GM19025 (cell line): ENCODE measurements at regions not wholly inside any gene's neighbourhood (a gene's known extent, or its start where the extent isn't known, plus 50 kb on each side); places are given as distances from the start of the nearest gene placed in this dataset.

Experiments
- ATAC-seq: cut with Tn5 transposase; IDR thresholded peaks from one replicate; pipeline ENCODE4 v1.9.1; 2021; ENCODE audit warnings: mild to moderate bottlenecking, low read depth, moderate library complexity; ENCODE audit not compliant: unreplicated experiment

- ATAC-seq, result no peak
These were observed 335.8 kb upstream of the THRB start for GRCh38 chr3:24830230-24831152.

GRCh38 chr3:24831221-24831620 is 336.6 kb upstream of the THRB start:
- no peak for ATAC-seq

- ATAC-seq, result no peak
These were observed 338.2 kb upstream of the THRB start for GRCh38 chr3:24832891-24833290.

- ATAC-seq, result no peak
These were observed 339.8 kb upstream of the THRB start for GRCh38 chr3:24834442-24834841.

- no peak for ATAC-seq
These were observed 340.9 kb upstream of the THRB start for GRCh38 chr3:24835510-24835909.

GRCh38 chr3:24837601-24838000 is 343.0 kb upstream of the THRB start:
- ATAC-seq, result no peak

- no peak for ATAC-seq
These were observed 343.9 kb upstream of the THRB start for GRCh38 chr3:24838533-24838932.

- no peak for ATAC-seq
These were observed 349.3 kb upstream of the THRB start for GRCh38 chr3:24843955-24844354.

- no peak for ATAC-seq
These were observed 351.0 kb upstream of the THRB start for GRCh38 chr3:24845524-24846155.

- no peak for ATAC-seq
These were observed 351.7 kb upstream of the THRB start for GRCh38 chr3:24846286-24846860.

- ATAC-seq, result no peak
These were observed 355.6 kb upstream of the THRB start for GRCh38 chr3:24850245-24850644.

GRCh38 chr3:24853685-24854490 is 359.2 kb upstream of the THRB start:
- ATAC-seq, result no peak

GRCh38 chr3:24854748-24855147 is 360.1 kb upstream of the THRB start:
- ATAC-seq, result no peak

GRCh38 chr3:24857945-24858344 is 363.3 kb upstream of the THRB start:
- ATAC-seq, result no peak

- ATAC-seq, result no peak
These were observed 368.6 kb upstream of the THRB start for GRCh38 chr3:24863215-24863614.

- ATAC-seq, result no peak
These were observed 373.1 kb upstream of the THRB start for GRCh38 chr3:24867783-24868182.

- no peak for ATAC-seq
These were observed 386.6 kb upstream of the THRB start for GRCh38 chr3:24881239-24881638.

GRCh38 chr3:24886501-24886900 is 391.9 kb upstream of the THRB start:
- no peak for ATAC-seq

- ATAC-seq, result no peak
These were observed 395.4 kb upstream of the THRB start for GRCh38 chr3:24890012-24890411.

- no peak for ATAC-seq
These were observed 404.7 kb upstream of the THRB start for GRCh38 chr3:24899373-24899772.
